ENCODE measurements at regions not wholly inside any gene's neighbourhood (a gene's known extent, or its start where the extent isn't known, plus 50 kb on each side); places are given as distances from the start of the nearest gene placed in this dataset.

DNA sequence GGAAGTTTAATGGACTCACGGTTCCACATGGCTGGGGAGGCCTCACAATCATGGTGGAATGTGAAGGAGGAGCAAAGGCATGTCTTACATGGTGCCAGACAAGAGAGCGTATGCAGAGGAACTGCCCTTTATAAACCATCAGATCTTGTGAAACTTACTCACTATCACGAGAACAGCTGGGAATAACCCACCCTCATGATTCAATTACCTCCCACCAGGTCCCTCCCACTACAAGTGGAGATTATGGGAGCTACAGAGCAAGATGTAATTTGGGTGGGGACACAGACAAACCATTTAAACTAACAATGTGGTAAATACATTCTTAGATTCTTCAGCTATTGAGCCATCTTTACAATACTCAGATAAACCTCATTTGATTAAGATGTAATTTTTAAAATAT lies 176.1 kb downstream of the SH3BP4 start:
- no peak overlapping the region for H3K4me3 ChIP-seq
- 85 to 95% (median 89%) methylated on average over 3 of the region's 3 CpGs for WGBS, 3 donors
- no peaks in the 10 kb centered on the region for H3K36me3 ChIP-seq (ENCODE audit: insufficient read depth in 1 of 2, low read depth in 1 of 2)
- H3K9me3 ChIP-seq: no peaks in the 10 kb centered on the region
- intact Hi-C loops (cut with DNase I): no loop called here
- DNase-seq (no peak), ATAC-seq (no peak)
- H3K4me1 ChIP-seq: no peaks in the 10 kb centered on the region
- H3K27me3 ChIP-seq (ENCODE audit: insufficient read depth in 3 of 3, low read length in 2 of 3): peaks cover 0 to 3% (median 0%) of the 10 kb centered on the region in 3 donors
- H3K27ac ChIP-seq: no peak overlapping the region
- TF ChIP-seq CTCF (IDR thresholded peaks at IDR 0.05): no peak

DNA sequence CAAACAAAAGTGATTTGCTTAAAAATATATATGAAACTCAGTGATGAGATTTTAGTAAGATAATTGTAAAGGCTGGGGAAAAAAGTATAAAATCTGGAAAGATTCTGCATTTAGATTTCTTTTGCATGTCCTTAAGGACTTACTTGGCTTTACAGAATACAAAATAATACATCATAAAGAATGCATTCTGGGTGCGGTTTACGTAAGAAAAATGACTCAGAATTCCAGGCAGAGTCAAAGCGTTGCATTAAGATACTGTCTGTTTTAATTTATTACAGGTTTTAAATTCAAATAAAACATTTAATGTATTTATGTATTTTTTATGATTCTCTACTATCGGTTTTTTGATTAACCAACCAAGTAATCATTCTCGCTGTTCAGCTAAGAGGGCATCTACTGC lies 178.0 kb downstream of the SH3BP4 start:
- ATAC-seq (no peak), DNase-seq (no peak)
- intact Hi-C loops (cut with DNase I): loop anchor here in 1 of 2 donors (10.0 kb wide), 2 partner anchors 365 to 545 kb away; partner anchors contain the start of gene AGAP1
- H3K27me3 ChIP-seq (ENCODE audit: insufficient read depth in 3 of 3, low read length in 2 of 3): no peaks in the 10 kb centered on the region
- H3K27ac ChIP-seq: no peak overlapping the region
- no peaks in the 10 kb centered on the region for H3K9me3 ChIP-seq
- no peaks in the 10 kb centered on the region for H3K4me1 ChIP-seq
- TF ChIP-seq CTCF (IDR thresholded peaks at IDR 0.05): no peak
- no peaks in the 10 kb centered on the region for H3K36me3 ChIP-seq (ENCODE audit: insufficient read depth in 1 of 2, low read depth in 1 of 2)
- WGBS, 3 donors: 83 to 90% (median 84%) methylated on average over 5 of the region's 5 CpGs
- no peak overlapping the region for H3K4me3 ChIP-seq

- Histone ChIP-seq H3K4me3 (no peak overlapping the region), H3K9me3 (no peaks in the 10 kb centered on the region), H3K4me1 (no peaks in the 10 kb centered on the region), H3K27ac (no peak overlapping the region), H3K27me3 (ENCODE audit: insufficient read depth in 3 of 3, low read length in 2 of 3) (no peaks in the 10 kb centered on the region), H3K36me3 (ENCODE audit: insufficient read depth in 1 of 2, low read depth in 1 of 2) (no peaks in the 10 kb centered on the region)
- no peak for DNase-seq
- ATAC-seq: no peak
- 89 to 92% (median 89%) methylated on average over 21 of the region's 21 CpGs for WGBS, 3 donors
- TF ChIP-seq CTCF (IDR thresholded peaks at IDR 0.05): no peak
- intact Hi-C loops (cut with DNase I): loop anchor here in 1 of 2 donors (10.0 kb wide), 2 partner anchors 363 to 543 kb away; partner anchors contain the start of gene AGAP1
Observed at GRCh38 chr2:235131334-235132305, 179.8 kb downstream of the SH3BP4 start.

DNA sequence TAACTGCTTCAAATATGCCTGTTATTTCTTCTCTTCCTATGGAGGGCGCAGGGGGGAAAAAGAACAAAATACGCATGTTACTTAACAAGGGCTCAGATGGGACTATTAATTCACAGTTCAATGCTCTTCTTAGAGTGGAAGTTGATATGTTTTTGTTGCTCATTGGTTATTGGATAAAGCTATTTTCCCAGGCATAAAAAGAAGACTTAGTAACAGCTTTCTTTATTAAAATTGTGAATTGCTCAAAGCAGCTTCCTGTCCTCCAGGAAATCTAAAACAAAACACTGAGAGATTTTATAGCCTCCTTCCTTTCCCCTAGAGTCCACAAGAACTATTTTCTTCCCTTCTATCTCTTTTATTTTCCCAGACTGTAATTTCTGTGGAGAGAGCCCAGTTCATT lies 180.8 kb downstream of the SH3BP4 start:
- Histone ChIP-seq H3K4me1 (no peaks in the 10 kb centered on the region), H3K27ac (no peak overlapping the region), H3K36me3 (ENCODE audit: insufficient read depth in 1 of 2, low read depth in 1 of 2) (no peaks in the 10 kb centered on the region), H3K9me3 (no peaks in the 10 kb centered on the region), H3K4me3 (no peak overlapping the region), H3K27me3 (ENCODE audit: insufficient read depth in 3 of 3, low read length in 2 of 3) (no peaks in the 10 kb centered on the region)
- no peak for DNase-seq
- 91 to 97% (median 92%) methylated on average over 2 of the region's 2 CpGs for whole genome bisulfite sequencing, 3 donors
- TF ChIP-seq CTCF (IDR thresholded peaks at IDR 0.05): no peak
- intact Hi-C loops (cut with DNase I): loop anchor here in 1 of 2 donors (10.0 kb wide), 2 partner anchors 362 to 542 kb away; partner anchors contain the start of gene AGAP1
- ATAC-seq: no peak
